Right lobe of liver (tissue), 6 donors: ENCODE measurements at regions not wholly inside any gene's neighbourhood (a gene's known extent, or its start where the extent isn't known, plus 50 kb on each side); places are given as distances from the start of the nearest gene placed in this dataset.

ENCODE experiments used
- ATAC-seq, 4 donors: fragments of 200-7000 bp; cut with Tn5 transposase; one replicate each; pipeline ENCODE4 v1.9.1; 2020; ENCODE audit warnings: mild to moderate bottlenecking in 4 of 4, moderate library complexity in 4 of 4
- DNase-seq, 3 donors: peaks; one replicate each; pipeline ENCODE4 v3.0.0-alpha.2; 2020
- H3K27ac ChIP-seq, 3 donors: fragments of 200-600 bp; one replicate each; pipeline ENCODE4 v1.8.0; 2022
- H3K27me3 ChIP-seq, 2 donors: fragments of 200-600 bp; one replicate each; pipeline ENCODE4 v1.8.0; 2022
- H3K36me3 ChIP-seq, 4 donors: fragments of 200-600 bp; sonication (generic) in 1 of 4; one replicate each; pipeline versions ENCODE4 v1.5.1 to v1.8.0; 2017 to 2022; ENCODE audit warnings: control low read depth in 1 of 4
- H3K4me1 ChIP-seq, 4 donors: fragments of 200-600 bp; sonication (generic) in 1 of 4; one replicate each; pipeline versions ENCODE4 v1.5.1 to v1.8.0; 2017 to 2022; ENCODE audit warnings: control low read depth in 1 of 4
- H3K4me3 ChIP-seq, 3 donors: fragments of 200-600 bp; one replicate each; pipeline ENCODE4 v1.8.0; 2022
- H3K9me3 ChIP-seq, 4 donors: fragments of 200-600 bp; sonication (generic) in 1 of 4; one replicate each; pipeline versions ENCODE4 v1.5.1 to v1.8.0; 2017 to 2022; ENCODE audit warnings: control low read depth in 1 of 4
- CTCF ChIP-seq, 4 donors: fragments of 200-600 bp in 3 of 4; fragments of 450-650 bp in 1 of 4; IDR thresholded peaks; one replicate each; pipeline versions ENCODE4 v1.5.1 to v1.8.0; 2016 to 2022; ENCODE audit warnings: antibody characterized with exemption in 4 of 4, mild to moderate bottlenecking in 2 of 4
- POLR2A ChIP-seq: fragments of 450-650 bp; IDR thresholded peaks from one replicate; pipeline ENCODE4 v1.6.1; 2017; ENCODE audit warnings: antibody characterized with exemption, mild to moderate bottlenecking
- WGBS: methylation state at CpG from one replicate; pipeline ENCODE4 v1.1.6; 2018; ENCODE audit warnings: low coverage, low lambda C conversion rate; ENCODE audit not compliant: insufficient coverage; ENCODE audit errors: missing lambda C conversion rate; 5-methylcytosine and 5-hydroxymethylcytosine counted together
- intact Hi-C, 2 donors: fragments of 100-400 bp; cut with DNase I; formaldehyde crosslinking; loops; one replicate each; pipeline versions ENCODE4 v1.11.2 to v1.14.1; 2022
- donor health status: DM: no; HTN: yes; CAD: no.
- donor health status: DM: no; HTN: no; CAD: no.
- donor health status: DM: no; HTN: no; CAD: no.
- donor health status: DM: no; HTN: yes; CAD: no.
- donor health status: DM: no; HTN: yes; CAD: no.

- Histone ChIP-seq H3K9me3 (no peaks in the 10 kb centered on the region), H3K27ac (no peak overlapping the region), H3K27me3 (no peaks in the 10 kb centered on the region), H3K4me3 (no peak overlapping the region), H3K36me3 (no peaks in the 10 kb centered on the region), H3K4me1 (peaks cover 0 to 2% (median 0%) of the 10 kb centered on the region in 4 donors)
- TF ChIP-seq CTCF (IDR thresholded peaks at IDR 0.05) = no peak
- DNase-seq (no peak), ATAC-seq (peak in 3 of 4 donors; percentile 22 to 36 (median 34))
- intact Hi-C loops = no loop called here
- WGBS = 40% methylated on average over 5 of the region's 5 CpGs
Measured at GRCh38 chr5:57862471-57862911, 379.9 kb upstream of the ACTBL2 start.

GRCh38 chr5:57859626-57860025 is 377.0 kb upstream of the ACTBL2 start:
- Histone ChIP-seq H3K36me3 (no peaks in the 10 kb centered on the region), H3K27ac (no peak overlapping the region), H3K4me1 (no peaks in the 10 kb centered on the region), H3K9me3 (no peaks in the 10 kb centered on the region), H3K4me3 (no peak overlapping the region), H3K27me3 (no peaks in the 10 kb centered on the region)
- TF ChIP-seq POLR2A = no peak
- no peak for TF ChIP-seq CTCF (IDR thresholded peaks at IDR 0.05)
- no peak for DNase-seq
- 100% methylated on average over 3 of the region's 3 CpGs for WGBS
- intact Hi-C loops = no loop called here
- ATAC-seq = no peak

GRCh38 chr5:57858905-57859304 is 376.3 kb upstream of the ACTBL2 start:
- intact Hi-C loops = no loop called here
- no peaks in the 10 kb centered on the region for H3K9me3 ChIP-seq
- no peaks in the 10 kb centered on the region for H3K4me1 ChIP-seq
- no peak overlapping the region for H3K4me3 ChIP-seq
- TF ChIP-seq POLR2A = no peak
- no peaks in the 10 kb centered on the region for H3K36me3 ChIP-seq
- no peak overlapping the region for H3K27ac ChIP-seq
- no peak for DNase-seq
- H3K27me3 ChIP-seq = no peaks in the 10 kb centered on the region
- ATAC-seq = no peak

GRCh38 chr5:57857696-57858095 is 375.1 kb upstream of the ACTBL2 start:
- Histone ChIP-seq H3K27me3 (no peaks in the 10 kb centered on the region), H3K4me3 (no peak overlapping the region), H3K36me3 (no peaks in the 10 kb centered on the region), H3K4me1 (no peaks in the 10 kb centered on the region), H3K9me3 (no peaks in the 10 kb centered on the region), H3K27ac (no peak overlapping the region)
- DNase-seq (no peak), ATAC-seq (no peak)
- intact Hi-C loops = no loop called here
- TF ChIP-seq CTCF (IDR thresholded peaks at IDR 0.05) (no peak), POLR2A (no peak)

- intact Hi-C loops = no loop called here
- WGBS = 80% methylated on average over 2 of the region's 2 CpGs
Measured at GRCh38 chr5:57855831-57856230, 373.2 kb upstream of the ACTBL2 start.

More at GRCh38 chr5:57855831-57856230, 373.2 kb upstream of the ACTBL2 start:
- Histone ChIP-seq H3K36me3 (no peaks in the 10 kb centered on the region), H3K27me3 (no peaks in the 10 kb centered on the region), H3K4me3 (no peak overlapping the region), H3K27ac (no peak overlapping the region), H3K9me3 (no peaks in the 10 kb centered on the region), H3K4me1 (no peaks in the 10 kb centered on the region)
- TF ChIP-seq CTCF (IDR thresholded peaks at IDR 0.05) = no peak
- ATAC-seq = no peak
- no peak for DNase-seq
